HS-5 (cell line): ENCODE measurements at regions not wholly inside any gene's neighbourhood (a gene's known extent, or its start where the extent isn't known, plus 50 kb on each side); places are given as distances from the start of the nearest gene placed in this dataset.

ENCODE experiments used
- DNase-seq: peaks from one replicate; pipeline ENCODE4 v3.0.0-alpha.2; 2012; ENCODE audit warnings: low read depth

GRCh38 chr14:84003346-84003745 is 1526.6 kb upstream of the FLRT2 start:
- DNase-seq: no peak

GRCh38 chr14:84006643-84007155 is 1523.2 kb upstream of the FLRT2 start:
- DNase-seq: no peak

- no peak for DNase-seq
Observed at GRCh38 chr14:84013424-84013823, 1516.5 kb upstream of the FLRT2 start.

- DNase-seq: no peak
Observed at GRCh38 chr14:84017495-84017894, 1512.4 kb upstream of the FLRT2 start.

- no peak for DNase-seq
Observed at GRCh38 chr14:84021433-84021832, 1508.5 kb upstream of the FLRT2 start.

GRCh38 chr14:84024231-84024820 is 1505.6 kb upstream of the FLRT2 start:
- DNase-seq: no peak

GRCh38 chr14:84025106-84026012 is 1504.6 kb upstream of the FLRT2 start:
- no peak for DNase-seq

GRCh38 chr14:84027351-84027750 is 1502.6 kb upstream of the FLRT2 start:
- no peak for DNase-seq

GRCh38 chr14:84028080-84028604 is 1501.8 kb upstream of the FLRT2 start:
- no peak for DNase-seq

- DNase-seq: no peak
Observed at GRCh38 chr14:84029246-84029645, 1500.7 kb upstream of the FLRT2 start.

GRCh38 chr14:84029720-84030119 is 1500.2 kb upstream of the FLRT2 start:
- DNase-seq: no peak

- peak; percentile 75 for DNase-seq
Observed at GRCh38 chr14:84036840-84037239, 1493.1 kb upstream of the FLRT2 start.

GRCh38 chr14:84037593-84037992 is 1492.4 kb upstream of the FLRT2 start:
- no peak for DNase-seq

- DNase-seq: no peak
Observed at GRCh38 chr14:84040101-84040500, 1489.8 kb upstream of the FLRT2 start.

GRCh38 chr14:84041421-84041820 is 1488.5 kb upstream of the FLRT2 start:
- DNase-seq: no peak

- DNase-seq: no peak
Observed at GRCh38 chr14:84042992-84043391, 1487.0 kb upstream of the FLRT2 start.

GRCh38 chr14:84064316-84065125 is 1465.4 kb upstream of the FLRT2 start:
- DNase-seq: no peak

GRCh38 chr14:84065811-84066210 is 1464.1 kb upstream of the FLRT2 start:
- DNase-seq: no peak

GRCh38 chr14:84068288-84068687 is 1461.7 kb upstream of the FLRT2 start:
- no peak for DNase-seq

- no peak for DNase-seq
Observed at GRCh38 chr14:84071061-84071460, 1458.9 kb upstream of the FLRT2 start.

GRCh38 chr14:84074626-84075025 is 1455.3 kb upstream of the FLRT2 start:
- DNase-seq: no peak

GRCh38 chr14:84080944-84081343 is 1449.0 kb upstream of the FLRT2 start:
- DNase-seq: no peak
